ENCODE measurements at regions not wholly inside any gene's neighbourhood (a gene's known extent, or its start where the extent isn't known, plus 50 kb on each side); places are given as distances from the start of the nearest gene placed in this dataset.

DNA sequence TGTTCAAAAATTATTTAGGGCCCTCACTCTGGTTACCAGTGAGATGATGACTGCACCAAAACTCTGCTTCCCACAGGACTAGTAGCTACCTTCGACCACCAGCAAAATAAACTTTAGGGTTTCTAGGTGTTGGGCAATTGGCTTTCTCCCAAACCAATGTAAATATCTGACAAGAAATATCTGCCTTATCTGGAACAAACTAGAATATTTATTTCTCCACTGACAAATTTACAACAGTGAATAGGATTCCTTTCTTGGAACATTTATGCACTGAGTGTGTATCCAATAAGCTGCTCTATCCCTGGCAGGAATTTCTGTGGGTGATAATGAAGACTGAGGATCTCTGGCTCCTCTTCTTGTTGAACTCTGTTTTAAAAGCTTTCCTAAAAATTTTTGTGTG lies 148.6 kb downstream of the SLC6A15 start:
- no peak for DNase-seq
- no peak overlapping the region for H3K4me3 Mint-ChIP-seq
- TF ChIP-seq, protein P1, sequence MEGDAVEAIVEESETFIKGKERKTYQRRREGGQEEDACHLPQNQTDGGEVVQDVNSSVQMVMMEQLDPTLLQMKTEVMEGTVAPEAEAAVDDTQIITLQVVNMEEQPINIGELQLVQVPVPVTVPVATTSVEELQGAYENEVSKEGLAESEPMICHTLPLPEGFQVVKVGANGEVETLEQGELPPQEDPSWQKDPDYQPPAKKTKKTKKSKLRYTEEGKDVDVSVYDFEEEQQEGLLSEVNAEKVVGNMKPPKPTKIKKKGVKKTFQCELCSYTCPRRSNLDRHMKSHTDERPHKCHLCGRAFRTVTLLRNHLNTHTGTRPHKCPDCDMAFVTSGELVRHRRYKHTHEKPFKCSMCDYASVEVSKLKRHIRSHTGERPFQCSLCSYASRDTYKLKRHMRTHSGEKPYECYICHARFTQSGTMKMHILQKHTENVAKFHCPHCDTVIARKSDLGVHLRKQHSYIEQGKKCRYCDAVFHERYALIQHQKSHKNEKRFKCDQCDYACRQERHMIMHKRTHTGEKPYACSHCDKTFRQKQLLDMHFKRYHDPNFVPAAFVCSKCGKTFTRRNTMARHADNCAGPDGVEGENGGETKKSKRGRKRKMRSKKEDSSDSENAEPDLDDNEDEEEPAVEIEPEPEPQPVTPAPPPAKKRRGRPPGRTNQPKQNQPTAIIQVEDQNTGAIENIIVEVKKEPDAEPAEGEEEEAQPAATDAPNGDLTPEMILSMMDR (IDR thresholded peaks at IDR 0.05), result no peak
- H3K36me3 Mint-ChIP-seq (ENCODE audit: low read depth), result no peaks in the 10 kb centered on the region
- H3K9me3 Mint-ChIP-seq, result no peaks in the 10 kb centered on the region
- no peaks in the 10 kb centered on the region; the same call in none of the 2 replicates for H3K27me3 Mint-ChIP-seq (ENCODE audit: insufficient read depth)
- peaks cover 14% of the 10 kb centered on the region; the same call in 1 of the 2 replicates for H3K4me1 Mint-ChIP-seq (ENCODE audit: low read depth)
- no peak overlapping the region for H3K27ac Mint-ChIP-seq

DNA sequence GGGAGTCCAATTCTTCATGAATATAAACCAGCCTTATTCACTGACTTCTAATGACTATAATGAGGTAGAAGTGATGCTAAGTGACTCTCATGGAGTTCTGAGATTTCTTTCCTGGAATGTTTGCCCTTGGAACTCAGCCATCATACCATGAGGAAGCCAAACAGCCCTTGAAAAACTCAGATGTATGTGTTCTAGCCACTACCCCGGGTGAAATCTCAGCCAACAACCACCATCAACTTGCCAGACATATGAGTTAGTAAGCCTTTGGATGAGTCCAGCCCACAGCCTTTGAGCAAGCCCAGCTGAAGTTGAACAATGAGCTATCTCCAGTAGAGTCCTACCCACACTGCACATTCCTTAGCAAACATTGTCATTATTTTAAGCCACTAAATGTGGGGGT lies 149.5 kb downstream of the SLC6A15 start:
- no peaks in the 10 kb centered on the region; the same call in none of the 2 replicates for H3K27me3 Mint-ChIP-seq (ENCODE audit: insufficient read depth)
- H3K36me3 Mint-ChIP-seq (ENCODE audit: low read depth), result no peaks in the 10 kb centered on the region
- 0 out of 2 replicates have a peak overlapping the region, but pooled peaks have one; percentile 37 for H3K27ac Mint-ChIP-seq
- peaks cover 23% of the 10 kb centered on the region for H3K4me1 Mint-ChIP-seq (ENCODE audit: low read depth)
- peak; percentile 22 for DNase-seq
- TF ChIP-seq, protein P1 (IDR thresholded peaks at IDR 0.05), result no peak
- H3K9me3 Mint-ChIP-seq, result no peaks in the 10 kb centered on the region
- no peak overlapping the region for H3K4me3 Mint-ChIP-seq

DNA sequence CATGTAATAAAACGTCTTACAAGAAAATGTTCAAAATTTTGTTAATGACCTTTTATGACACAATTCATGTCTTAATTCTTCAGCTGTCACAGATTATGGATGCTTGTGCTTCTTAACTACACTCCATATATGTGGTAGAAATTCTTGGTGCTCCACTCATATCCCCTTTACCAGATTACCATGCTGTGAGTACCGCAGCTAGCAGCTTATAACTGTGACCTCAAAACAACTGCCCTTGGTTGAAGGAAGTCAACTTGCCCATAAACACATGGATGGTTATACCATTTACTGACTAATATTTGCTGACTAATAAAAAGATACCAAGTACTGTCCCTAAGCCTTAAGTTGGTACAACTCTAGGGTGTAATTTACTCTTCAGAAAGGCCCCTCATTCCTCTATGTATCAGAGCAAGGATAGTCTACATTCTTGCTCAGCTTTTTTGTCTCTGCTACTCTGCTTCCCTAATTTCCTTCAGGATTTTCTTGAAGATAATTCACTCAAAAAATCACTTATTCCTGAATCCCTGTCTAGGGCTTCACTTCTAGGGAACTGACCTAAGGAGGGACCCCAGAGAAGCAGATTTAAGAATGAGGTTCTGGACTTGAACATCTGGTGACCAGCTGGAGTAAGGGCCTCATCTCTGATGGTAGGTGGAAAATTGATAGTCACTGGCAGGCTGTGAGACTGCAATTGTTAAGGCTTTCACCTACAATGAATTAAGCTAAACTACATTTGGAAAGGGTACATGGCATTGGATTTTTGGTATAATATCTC lies 152.3 kb downstream of the SLC6A15 start:
- H3K4me3 Mint-ChIP-seq, result no peak overlapping the region
- H3K4me1 Mint-ChIP-seq (ENCODE audit: low read depth), result peaks cover 40% of the 10 kb centered on the region
- DNase-seq, result no peak
- no peaks in the 10 kb centered on the region for H3K36me3 Mint-ChIP-seq (ENCODE audit: low read depth)
- no peaks in the 10 kb centered on the region; the same call in 1 of the 2 replicates for H3K27me3 Mint-ChIP-seq (ENCODE audit: insufficient read depth)
- TF ChIP-seq, protein P1 (IDR thresholded peaks at IDR 0.05), result no peak
- no peaks in the 10 kb centered on the region for H3K9me3 Mint-ChIP-seq
- H3K27ac Mint-ChIP-seq, result no peak overlapping the region; the same call in 1 of the 2 replicates

DNA sequence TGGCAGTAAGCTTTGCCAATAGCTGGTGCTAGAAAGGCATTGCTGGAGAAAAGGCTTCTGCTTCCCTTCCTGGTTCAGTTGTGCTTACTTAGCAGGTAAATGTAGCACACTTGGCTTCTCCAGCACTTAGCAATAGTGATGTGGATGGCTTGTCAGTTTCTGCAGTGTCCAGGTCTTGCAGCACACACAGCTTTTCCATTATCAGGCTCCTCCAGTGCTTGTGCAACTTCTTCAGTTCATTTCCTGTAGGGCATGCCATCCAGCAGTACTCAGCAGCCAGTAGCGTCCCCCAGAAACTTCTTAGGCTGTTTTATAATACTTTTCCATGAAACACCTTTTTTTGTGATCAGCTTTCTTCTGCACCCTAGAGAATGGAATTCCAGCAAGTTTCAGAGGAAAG lies 154.6 kb downstream of the SLC6A15 start:
- H3K4me1 Mint-ChIP-seq (ENCODE audit: low read depth), result peaks cover 34% of the 10 kb centered on the region
- peak overlapping the region; percentile 8 for H3K27ac Mint-ChIP-seq
- DNase-seq, result peak; percentile 36
- H3K36me3 Mint-ChIP-seq (ENCODE audit: low read depth), result no peaks in the 10 kb centered on the region
- no peaks in the 10 kb centered on the region for H3K27me3 Mint-ChIP-seq (ENCODE audit: insufficient read depth)
- H3K9me3 Mint-ChIP-seq, result no peaks in the 10 kb centered on the region
- TF ChIP-seq, protein P1 (IDR thresholded peaks at IDR 0.05), result no peak
- peak overlapping the region; percentile 64; the same call in 1 of the 2 replicates for H3K4me3 Mint-ChIP-seq

DNA sequence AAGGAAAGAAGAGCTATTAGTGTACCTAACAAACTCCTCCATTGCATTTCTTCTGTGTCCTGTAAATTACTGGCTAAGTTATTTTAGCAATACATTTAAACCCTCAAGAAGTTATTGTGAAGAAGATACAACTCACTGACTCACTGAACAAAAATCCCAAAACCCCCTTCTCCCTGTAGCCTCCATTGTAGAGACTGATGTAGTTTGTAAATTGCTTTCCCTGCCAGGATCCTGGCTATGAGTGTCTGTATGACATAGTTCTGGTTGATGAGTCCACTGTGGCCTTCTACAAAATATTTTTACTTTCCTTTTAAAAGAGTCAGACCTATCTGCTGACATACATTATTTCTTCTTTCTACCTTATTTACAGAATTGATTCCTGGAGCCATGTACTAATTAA lies 155.6 kb downstream of the SLC6A15 start:
- Mint-ChIP-seq H3K36me3 (ENCODE audit: low read depth) (no peaks in the 10 kb centered on the region), H3K4me3 (peak overlapping the region; percentile 25; the same call in 1 of the 2 replicates), H3K9me3 (no peaks in the 10 kb centered on the region), H3K27ac (peak overlapping the region; percentile 60; the same call in 1 of the 2 replicates), H3K27me3 (ENCODE audit: insufficient read depth) (no peaks in the 10 kb centered on the region), H3K4me1 (ENCODE audit: low read depth) (peaks cover 32% of the 10 kb centered on the region)
- TF ChIP-seq, protein P1 (IDR thresholded peaks at IDR 0.05), result no peak
- peak; percentile 70 for DNase-seq

All from HFFc6 (cell line).